Lower leg skin (tissue), 3 donors: ENCODE measurements at regions not wholly inside any gene's neighbourhood (a gene's known extent, or its start where the extent isn't known, plus 50 kb on each side); places are given as distances from the start of the nearest gene placed in this dataset.

Source experiments
- POLR2A ChIP-seq, 2 donors: fragments of 450-650 bp; IDR thresholded peaks; one replicate each; pipeline ENCODE4 v1.6.1; 2016 to 2017; ENCODE audit warnings: antibody characterized with exemption in 2 of 2, mild to moderate bottlenecking in 1 of 2, moderate library complexity in 1 of 2
- TF ChIP-seq, protein P1 (sequence below), 3 donors: fragments of 450-650 bp; IDR thresholded peaks; one replicate each; pipeline ENCODE4 v1.5.1; 2016; ENCODE audit warnings: antibody characterized with exemption in 3 of 3, mild to moderate bottlenecking in 3 of 3, moderate library complexity in 2 of 3

GRCh38 chr1:199113265-199113869, 474.5 kb downstream of the PTPRC start:
- TF ChIP-seq, protein P1, sequence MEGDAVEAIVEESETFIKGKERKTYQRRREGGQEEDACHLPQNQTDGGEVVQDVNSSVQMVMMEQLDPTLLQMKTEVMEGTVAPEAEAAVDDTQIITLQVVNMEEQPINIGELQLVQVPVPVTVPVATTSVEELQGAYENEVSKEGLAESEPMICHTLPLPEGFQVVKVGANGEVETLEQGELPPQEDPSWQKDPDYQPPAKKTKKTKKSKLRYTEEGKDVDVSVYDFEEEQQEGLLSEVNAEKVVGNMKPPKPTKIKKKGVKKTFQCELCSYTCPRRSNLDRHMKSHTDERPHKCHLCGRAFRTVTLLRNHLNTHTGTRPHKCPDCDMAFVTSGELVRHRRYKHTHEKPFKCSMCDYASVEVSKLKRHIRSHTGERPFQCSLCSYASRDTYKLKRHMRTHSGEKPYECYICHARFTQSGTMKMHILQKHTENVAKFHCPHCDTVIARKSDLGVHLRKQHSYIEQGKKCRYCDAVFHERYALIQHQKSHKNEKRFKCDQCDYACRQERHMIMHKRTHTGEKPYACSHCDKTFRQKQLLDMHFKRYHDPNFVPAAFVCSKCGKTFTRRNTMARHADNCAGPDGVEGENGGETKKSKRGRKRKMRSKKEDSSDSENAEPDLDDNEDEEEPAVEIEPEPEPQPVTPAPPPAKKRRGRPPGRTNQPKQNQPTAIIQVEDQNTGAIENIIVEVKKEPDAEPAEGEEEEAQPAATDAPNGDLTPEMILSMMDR (IDR thresholded peaks at IDR 0.05), result no peak
- no peak for TF ChIP-seq POLR2A (IDR thresholded peaks at IDR 0.05)
